ENCODE measurements at regions not wholly inside any gene's neighbourhood (a gene's known extent, or its start where the extent isn't known, plus 50 kb on each side); places are given as distances from the start of the nearest gene placed in this dataset.

- TF ChIP-seq CTCF (IDR thresholded peaks at IDR 0.05; ENCODE audit: insufficient read depth, missing control alignments): no peak
- no peak for FAIRE-seq
- DNase-seq (ENCODE audit: insufficient read length, low spot score): no peak
Measured at GRCh38 chr6:164230804-164231203, 816.3 kb downstream of the QKI start.

- no peak for FAIRE-seq
- TF ChIP-seq CTCF (IDR thresholded peaks at IDR 0.05; ENCODE audit: insufficient read depth, missing control alignments): no peak
- DNase-seq (ENCODE audit: insufficient read length, low spot score): no peak
Measured at GRCh38 chr6:164230259-164230658, 815.7 kb downstream of the QKI start.

- no peak for DNase-seq (ENCODE audit: insufficient read length, low spot score)
Measured at GRCh38 chr6:164229716-164230115, 815.2 kb downstream of the QKI start.

GRCh38 chr6:164227952-164228522 is 813.5 kb downstream of the QKI start:
- DNase-seq (ENCODE audit: insufficient read length, low spot score): no peak
- no peak for FAIRE-seq

More at GRCh38 chr6:164229716-164230115, 815.2 kb downstream of the QKI start:
- no peak for FAIRE-seq
- TF ChIP-seq CTCF (IDR thresholded peaks at IDR 0.05; ENCODE audit: insufficient read depth, missing control alignments): no peak

GRCh38 chr6:164216839-164217238 is 802.3 kb downstream of the QKI start:
- DNase-seq (ENCODE audit: insufficient read length, low spot score) (no peak), FAIRE-seq (no peak)
- no peak for TF ChIP-seq CTCF (IDR thresholded peaks at IDR 0.05; ENCODE audit: insufficient read depth, missing control alignments)

More at GRCh38 chr6:164227952-164228522, 813.5 kb downstream of the QKI start:
- TF ChIP-seq CTCF (IDR thresholded peaks at IDR 0.05; ENCODE audit: insufficient read depth, missing control alignments): no peak

- TF ChIP-seq CTCF (IDR thresholded peaks at IDR 0.05; ENCODE audit: insufficient read depth, missing control alignments): no peak
- FAIRE-seq (no peak), DNase-seq (ENCODE audit: insufficient read length, low spot score) (no peak)
Measured at GRCh38 chr6:164216368-164216767, 801.9 kb downstream of the QKI start.

GRCh38 chr6:164214066-164214465 is 799.5 kb downstream of the QKI start:
- TF ChIP-seq CTCF (IDR thresholded peaks at IDR 0.05; ENCODE audit: insufficient read depth, missing control alignments): no peak
- FAIRE-seq (no peak), DNase-seq (ENCODE audit: insufficient read length, low spot score) (no peak)
